A549 (cell line): ENCODE measurements at regions not wholly inside any gene's neighbourhood (a gene's known extent, or its start where the extent isn't known, plus 50 kb on each side); places are given as distances from the start of the nearest gene placed in this dataset.
A peak's percentile ranks its signal among the peaks of the same experiment; 100 is the strongest.

Experiments
- ATAC-seq, 2 experiments: fragments of 200-7000 bp in 1 of 2; fragments of >200 bp in 1 of 2; cut with Nextera tagmentation in 1 of 2; cut with Tn5 transposase in 1 of 2; 3 replicates each; pipeline versions ENCODE4 v1.8.0 to v1.9.1; 2018 to 2020; ENCODE audit warnings: mild to moderate bottlenecking in 1 of 2, moderate library complexity in 1 of 2
- CTCF ChIA-PET: fragments of 300-600 bp; sonication (Branson Sonifier 250); formaldehyde crosslinking; extraction: SDS; loops from one replicate; lab custom pipeline; 2021; ENCODE audit warnings: antibody characterized with exemption, inconsistent platforms; lab: Yijun Ruan, JAX
- POLR2A ChIA-PET: fragments of 350-600 bp; formaldehyde crosslinking; extraction: SDS; loops from one replicate; lab custom pipeline; 2021; ENCODE audit warnings: antibody characterized with exemption, inconsistent platforms; lab: Yijun Ruan, JAX
- DNase-seq, 2 experiments: peaks; one replicate each; pipeline versions ENCODE4 v3.0.0 to v3.0.0-alpha.2; 2011 to 2016; ENCODE audit warnings: low read depth in 1 of 2, low spot score in 1 of 2
- FAIRE-seq: peaks from 2 replicates; lab custom pipeline; 2011; peaks lifted over from hg19 to GRCh38; lab: Jason Lieb, UNC
- H3K27ac ChIP-seq, 2 experiments: fragments of >200 bp; sonication (Bioruptor Twin); formaldehyde crosslinking; 3 replicates each; pipeline ENCODE4 v1.5.1; 2016 to 2017
- H3K4me1 ChIP-seq: fragments of >200 bp; sonication (Bioruptor Twin); formaldehyde crosslinking; 3 replicates; pipeline ENCODE4 v1.6.1; 2016
- H3K4me2 ChIP-seq: fragments of >200 bp; sonication (Bioruptor Twin); formaldehyde crosslinking; 3 replicates; pipeline ENCODE4 v1.6.1; 2016
- H3K4me3 ChIP-seq: fragments of >200 bp; sonication (Bioruptor Twin); formaldehyde crosslinking; 3 replicates; pipeline ENCODE4 v1.5.1; 2016
- H3K9me3 ChIP-seq: fragments of >200 bp; sonication (Bioruptor Twin); formaldehyde crosslinking; 3 replicates; pipeline ENCODE4 v1.6.1; 2016
- ATOH8 ChIP-seq: fragments of 250-450 bp; sonication (Bioruptor Pico); IDR thresholded peaks from 2 replicates; pipeline ENCODE4 v1.5.0; 2020; ENCODE audit warnings: low read depth, mild to moderate bottlenecking, moderate library complexity
- BHLHE40 ChIP-seq: IDR thresholded peaks from 2 replicates; pipeline ENCODE4 v1.6.1; 2012; ENCODE audit warnings: low read depth, low read length, inconsistent platforms
- CBX8 ChIP-seq: fragments of 200-600 bp; sonication (generic); IDR thresholded peaks from 2 replicates; pipeline ENCODE4 v1.6.1; 2016
- CEBPB ChIP-seq, 2 experiments: fragments of >200 bp in 1 of 2; sonication (Bioruptor Twin) in 1 of 2; formaldehyde crosslinking in 1 of 2; IDR thresholded peaks; 2 replicates each; pipeline ENCODE4 v1.6.1; 2012 to 2016
- CHD4 ChIP-seq: fragments of 200-600 bp; sonication (generic); IDR thresholded peaks from 2 replicates; pipeline ENCODE4 v1.6.1; 2016; ENCODE audit warnings: antibody characterized with exemption, mild to moderate bottlenecking, borderline replicate concordance
- CTCF ChIP-seq: fragments of >200 bp; sonication (Bioruptor Twin); formaldehyde crosslinking; IDR thresholded peaks from 3 replicates; pipeline ENCODE4 v1.5.1; 2016
- E2F6 ChIP-seq: IDR thresholded peaks from 2 replicates; pipeline ENCODE4 v1.6.1; 2012; ENCODE audit warnings: low read depth, borderline replicate concordance
- GATA3 ChIP-seq: IDR thresholded peaks from 2 replicates; pipeline ENCODE4 v1.6.1; 2012; ENCODE audit warnings: borderline replicate concordance
- HES2 ChIP-seq: fragments of >200 bp; sonication (Bioruptor Twin); formaldehyde crosslinking; IDR thresholded peaks from 2 replicates; pipeline ENCODE4 v1.6.1; 2016
- HOXB5 ChIP-seq: fragments of 250-450 bp; sonication (Bioruptor Pico); IDR thresholded peaks from 2 replicates; pipeline ENCODE4 v1.5.0; 2020; ENCODE audit warnings: mild to moderate bottlenecking, moderate library complexity
- JUN ChIP-seq, 2 experiments: fragments of >200 bp; sonication (Bioruptor Twin); formaldehyde crosslinking; IDR thresholded peaks; 2 replicates in 1 of 2; 3 replicates in 1 of 2; pipeline ENCODE4 v1.6.1; 2016 to 2017
- KDM1A ChIP-seq: fragments of 200-600 bp; sonication (generic); IDR thresholded peaks from 2 replicates; pipeline ENCODE4 v1.6.1; 2016; ENCODE audit warnings: low read depth, mild to moderate bottlenecking
- MAFK ChIP-seq: fragments of 450-650 bp; IDR thresholded peaks from 2 replicates; pipeline ENCODE4 v1.6.1; 2014; ENCODE audit not compliant: partially characterized antibody
- NR3C1 ChIP-seq: fragments of >200 bp; sonication (Bioruptor Twin); formaldehyde crosslinking; IDR thresholded peaks from 3 replicates; pipeline ENCODE4 v1.6.1; 2017
- PBX3 ChIP-seq: IDR thresholded peaks from 2 replicates; pipeline ENCODE4 v1.6.1; 2012
- POLR2A ChIP-seq: IDR thresholded peaks from 2 replicates; pipeline ENCODE4 v1.6.1; 2012; ENCODE audit warnings: mild to moderate bottlenecking, low read length
- RCOR1 ChIP-seq: fragments of 150-350 bp; IDR thresholded peaks from 2 replicates; pipeline ENCODE4 v1.6.1; 2014; ENCODE audit warnings: antibody characterized with exemption, low read length, low read depth
- REST ChIP-seq: fragments of 200-600 bp; sonication (generic); IDR thresholded peaks from 2 replicates; pipeline ENCODE4 v1.6.1; 2016; ENCODE audit warnings: antibody characterized with exemption, mild to moderate bottlenecking, moderate library complexity
- TFCP2L1 ChIP-seq: fragments of 250-450 bp; sonication (Bioruptor Pico); IDR thresholded peaks from 2 replicates; pipeline ENCODE4 v1.5.0; 2021; ENCODE audit warnings: mild to moderate bottlenecking
- ZFP36 ChIP-seq: fragments of 450-650 bp; IDR thresholded peaks from 2 replicates; pipeline ENCODE4 v1.6.1; 2014; ENCODE audit warnings: borderline replicate concordance; ENCODE audit not compliant: partially characterized antibody
- WGBS: methylation state at CpG from one replicate; pipeline ENCODE4 v1.1.6; 2017; ENCODE audit errors: missing lambda C conversion rate; 5-methylcytosine and 5-hydroxymethylcytosine counted together

- H3K9me3 ChIP-seq: no peaks in the 10 kb centered on the region
- FAIRE-seq (no peak), ATAC-seq (no peak), DNase-seq (no peak)
- ChIA-PET POLR2A (no interaction called here), CTCF (interaction anchor here (0.6 kb wide), 1 partner anchor 22 kb away, joined by 3 read pairs; no protein-coding TSS in a partner anchor)
- TF ChIP-seq POLR2A: no peak
- no peak for TF ChIP-seq PBX3
- TF ChIP-seq CBX8: no peak
- no peak for TF ChIP-seq CHD4
- TF ChIP-seq KDM1A: no peak
- TF ChIP-seq JUN (IDR thresholded peaks at IDR 0.05): no peak
- TF ChIP-seq MAFK: no peak
- no peak for TF ChIP-seq GATA3
- no peak for TF ChIP-seq E2F6
- TF ChIP-seq BHLHE40: no peak
- no peak for TF ChIP-seq CTCF
- no peak for TF ChIP-seq ZFP36
- no peak for TF ChIP-seq ATOH8 (CRISPR knock-in tag)
- TF ChIP-seq HES2: no peak
- TF ChIP-seq REST: no peak
- TF ChIP-seq RCOR1: no peak
- no peak for TF ChIP-seq NR3C1
- no peak for TF ChIP-seq TFCP2L1 (CRISPR knock-in tag)
- no peak for TF ChIP-seq HOXB5 (CRISPR knock-in tag)
- no peak for TF ChIP-seq CEBPB (IDR thresholded peaks at IDR 0.05)
- H3K4me3 ChIP-seq: no peak overlapping the region
- 41% methylated on average over 1 of the region's 1 CpG for WGBS
- H3K4me2 ChIP-seq: 0 out of 3 replicates have a peak overlapping the region, but pooled peaks have one; percentile 12
- H3K27ac ChIP-seq: no peak overlapping the region
- peaks cover 14% of the 10 kb centered on the region; the same call in 2 of the 3 replicates for H3K4me1 ChIP-seq
Observed at GRCh38 chr10:36110097-36110496, 468.0 kb upstream of the FZD8 start.
